ENCODE measurements at regions not wholly inside any gene's neighbourhood (a gene's known extent, or its start where the extent isn't known, plus 50 kb on each side); places are given as distances from the start of the nearest gene placed in this dataset.

DNA sequence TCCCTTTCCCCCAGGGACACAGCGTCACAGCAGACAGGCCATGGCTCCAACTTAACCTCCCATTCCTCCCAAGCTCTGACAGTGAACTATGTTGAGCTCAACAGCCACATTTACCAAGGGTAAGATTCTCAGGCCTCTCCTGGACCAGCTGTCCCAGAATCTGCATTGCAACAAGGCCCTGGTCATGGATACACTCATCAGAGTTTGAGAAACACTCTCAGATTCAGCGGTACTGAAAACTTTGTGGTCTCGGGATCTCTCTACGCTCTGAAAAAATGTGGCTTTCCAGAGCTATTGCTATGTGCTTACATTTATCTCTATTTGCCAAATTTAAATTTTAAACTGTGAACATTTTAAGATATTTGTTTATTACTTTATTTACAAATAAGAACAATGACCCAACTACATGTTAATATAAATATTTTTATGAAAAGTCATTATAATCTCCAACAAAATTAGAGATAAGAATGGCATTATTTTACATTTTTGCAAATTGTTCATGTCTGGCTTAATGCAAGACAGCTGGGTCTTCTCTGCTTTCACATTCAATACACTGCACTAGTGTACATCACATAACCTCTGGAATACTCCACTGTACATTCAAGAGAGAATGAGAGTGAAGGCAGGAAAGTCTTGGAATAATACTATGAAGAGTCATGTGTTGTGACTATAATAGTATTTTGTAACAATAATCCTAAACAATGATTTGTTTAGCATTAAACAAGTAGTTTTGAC is 190.9 kb upstream of the PITRM1 start:
- no peak for FAIRE-seq

DNA sequence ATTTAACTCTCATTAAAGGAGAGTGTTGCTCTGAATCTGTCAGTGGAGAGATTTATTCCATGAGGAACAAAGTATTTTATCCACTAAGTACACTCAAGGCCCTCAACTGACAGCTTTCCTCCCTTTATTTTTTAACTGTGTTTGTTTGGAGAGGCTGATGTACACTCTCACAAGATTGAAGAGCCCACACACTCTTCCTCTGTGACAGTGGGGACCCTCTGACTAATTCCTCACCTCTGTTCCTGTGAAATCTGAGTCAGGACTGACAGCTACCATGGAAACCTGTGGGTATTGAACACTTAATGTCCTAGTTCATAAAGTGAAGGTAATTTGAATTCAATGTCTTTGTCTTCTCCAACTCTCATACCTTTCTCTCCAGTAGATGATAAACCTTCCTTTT is 189.8 kb upstream of the PITRM1 start:
- no peak for FAIRE-seq

DNA sequence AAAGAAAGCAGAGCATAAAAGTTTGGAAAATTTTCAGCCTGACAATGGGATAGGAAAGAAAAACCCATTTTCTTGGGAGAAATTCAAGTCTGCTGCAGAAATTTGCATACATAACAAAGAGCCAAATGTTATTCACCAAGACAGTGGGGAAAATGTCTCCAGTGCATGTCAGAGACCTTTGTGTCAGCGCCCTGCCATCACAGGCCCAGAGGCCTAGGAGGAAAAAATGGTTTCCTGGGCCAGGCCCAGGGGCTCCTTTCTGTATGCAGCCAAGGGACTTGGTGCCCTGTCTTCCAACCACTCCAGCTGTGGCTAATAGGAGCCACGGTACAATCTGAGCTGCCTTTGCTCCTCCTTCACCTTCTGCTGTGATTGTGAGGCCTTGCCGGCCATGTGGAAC is 189.1 kb upstream of the PITRM1 start:
- no peak for FAIRE-seq

DNA sequence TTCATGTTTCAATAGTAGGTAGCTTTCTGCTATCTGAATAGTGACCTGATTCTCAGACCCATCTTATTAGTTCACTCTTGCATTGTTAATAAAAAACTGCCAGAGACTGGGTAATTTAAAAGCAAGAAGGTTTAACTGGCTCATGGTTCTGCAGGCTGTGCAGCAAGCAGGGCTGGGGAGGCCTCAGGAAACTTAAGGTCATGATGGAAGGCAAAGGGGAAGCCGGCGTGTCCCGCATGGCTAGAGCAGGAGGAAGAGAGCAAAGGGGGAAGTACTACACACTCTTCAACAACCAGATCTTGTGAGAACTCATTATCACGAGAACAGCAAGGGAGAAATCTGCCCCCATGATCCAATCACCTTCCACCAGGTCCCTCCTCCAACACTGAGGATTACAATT is 185.2 kb upstream of the PITRM1 start:
- no peak for FAIRE-seq

DNA sequence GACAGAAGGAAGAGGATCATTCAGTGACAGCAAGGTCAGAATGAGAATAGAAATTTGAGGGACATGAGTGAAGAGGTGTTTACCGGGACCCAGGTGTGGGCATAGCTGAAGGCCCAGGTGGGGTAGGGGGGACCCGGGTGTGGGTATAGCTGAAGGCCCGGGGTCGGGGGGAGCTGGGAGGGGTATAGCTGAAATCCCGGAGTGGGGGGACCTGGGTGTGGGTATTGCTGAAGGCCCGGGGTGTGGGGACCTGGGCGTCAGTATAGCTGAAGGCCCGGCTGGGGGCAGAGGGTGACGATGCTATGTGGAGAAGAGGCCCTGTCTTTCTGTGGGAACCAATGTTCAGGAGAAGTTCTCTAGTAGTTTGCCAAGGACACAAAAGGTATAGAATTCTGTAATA is 183.0 kb upstream of the PITRM1 start:
- no peak for FAIRE-seq

DNA sequence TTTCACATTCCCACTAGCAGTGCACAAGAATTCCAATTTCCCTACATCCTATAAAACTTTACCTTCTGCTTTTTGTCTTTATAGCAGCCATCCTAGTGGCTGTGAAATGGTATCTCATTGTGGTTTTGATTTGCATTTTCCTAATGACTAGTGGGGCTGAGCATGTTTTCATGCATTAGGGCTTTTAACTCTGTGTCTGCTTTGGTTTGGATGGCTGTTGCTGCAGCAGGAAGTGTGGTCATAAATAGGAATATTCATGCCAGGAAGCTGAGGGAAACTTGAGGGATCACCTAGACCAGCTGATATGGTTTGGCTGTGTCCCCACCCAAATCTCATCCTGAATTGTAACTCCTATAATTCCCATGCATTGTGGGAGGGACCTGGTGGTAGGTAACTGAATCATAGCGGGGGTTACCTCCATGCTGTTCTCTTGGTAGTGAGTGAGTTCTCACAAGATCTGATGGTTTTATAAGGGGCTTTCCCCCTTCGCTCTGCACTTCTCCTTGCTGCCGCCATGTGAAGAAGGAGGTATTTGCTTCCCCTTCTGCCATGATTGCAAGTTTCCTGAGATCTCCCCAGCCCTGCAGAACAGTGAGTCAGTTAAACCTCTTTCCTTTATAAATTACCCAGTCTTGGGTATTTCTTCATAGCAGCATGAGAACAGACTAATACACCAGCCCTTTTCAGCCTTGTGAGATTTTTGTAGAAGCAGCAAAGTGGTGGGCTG is 181.8 kb upstream of the PITRM1 start:
- FAIRE-seq = no peak

DNA sequence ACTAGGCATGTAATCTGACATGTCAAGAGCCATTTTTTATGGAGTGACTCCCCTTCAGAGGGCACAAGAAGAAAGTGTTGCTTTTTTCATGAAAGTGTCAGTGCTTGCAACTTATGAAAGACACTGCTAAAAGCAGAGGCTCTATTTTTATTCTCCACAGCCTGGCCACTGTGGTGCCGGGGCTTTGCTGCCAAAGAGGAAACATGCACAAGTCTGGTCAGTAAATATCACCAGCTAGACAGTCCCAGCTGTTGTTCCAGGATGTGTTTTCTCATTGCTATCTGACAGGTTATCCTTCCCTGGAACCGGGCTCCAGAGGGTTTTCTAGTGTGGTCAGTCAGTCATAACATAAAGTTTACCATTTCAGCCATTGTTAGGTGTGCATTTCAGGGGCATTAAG is 180.7 kb upstream of the PITRM1 start:
- no peak for FAIRE-seq

DNA sequence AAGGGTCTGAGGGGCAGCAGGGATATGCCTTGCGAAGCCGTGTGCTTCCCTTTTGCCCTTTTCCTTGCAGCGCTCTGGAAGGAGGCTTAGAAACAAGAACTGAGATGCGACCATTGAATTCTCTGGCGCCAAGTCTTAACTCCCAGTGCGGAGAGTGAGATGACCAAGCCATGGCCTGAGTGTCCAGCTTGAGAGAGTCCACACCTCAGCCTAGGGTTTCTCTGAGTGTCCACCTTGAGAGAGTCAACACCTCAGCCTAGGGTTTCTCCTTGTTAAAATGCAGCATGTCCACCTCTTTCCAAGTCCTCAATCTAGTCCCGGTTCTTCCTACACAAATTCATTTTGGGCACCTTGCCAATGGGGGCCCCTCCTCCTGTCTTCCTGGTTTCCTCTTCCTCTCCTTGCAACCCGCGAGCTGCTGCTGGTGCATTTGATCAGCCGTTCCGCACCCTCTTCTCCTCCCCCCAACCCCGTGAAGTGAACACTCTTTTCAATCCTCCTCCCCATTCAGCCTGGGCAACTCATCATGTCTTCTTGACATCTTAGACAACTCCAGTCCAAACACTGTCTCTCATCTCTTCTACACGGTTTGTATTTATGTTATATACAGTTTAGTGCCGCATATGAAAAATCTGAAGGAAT is 178.2 kb upstream of the PITRM1 start:
- no peak for FAIRE-seq

DNA sequence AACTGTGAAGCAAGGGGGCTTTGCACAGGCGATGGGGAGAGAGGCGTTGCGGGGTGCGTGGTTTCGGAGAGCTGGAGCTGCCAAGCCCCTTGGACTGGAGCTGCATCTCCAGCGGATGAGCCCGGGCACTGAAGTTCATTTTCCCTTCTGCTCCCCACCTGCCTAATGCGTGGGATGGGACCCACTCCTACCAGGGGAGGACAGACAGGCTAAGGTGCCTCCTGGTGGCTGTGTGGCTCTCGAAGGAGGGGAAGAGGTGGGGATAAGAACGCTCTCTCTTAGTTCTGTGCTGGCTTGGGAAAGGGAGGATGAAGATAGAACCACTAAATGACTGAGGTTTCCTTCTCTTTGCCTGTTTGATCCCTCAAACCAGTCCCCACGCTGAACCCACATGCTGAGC is 177.6 kb upstream of the PITRM1 start:
- FAIRE-seq = no peak

DNA sequence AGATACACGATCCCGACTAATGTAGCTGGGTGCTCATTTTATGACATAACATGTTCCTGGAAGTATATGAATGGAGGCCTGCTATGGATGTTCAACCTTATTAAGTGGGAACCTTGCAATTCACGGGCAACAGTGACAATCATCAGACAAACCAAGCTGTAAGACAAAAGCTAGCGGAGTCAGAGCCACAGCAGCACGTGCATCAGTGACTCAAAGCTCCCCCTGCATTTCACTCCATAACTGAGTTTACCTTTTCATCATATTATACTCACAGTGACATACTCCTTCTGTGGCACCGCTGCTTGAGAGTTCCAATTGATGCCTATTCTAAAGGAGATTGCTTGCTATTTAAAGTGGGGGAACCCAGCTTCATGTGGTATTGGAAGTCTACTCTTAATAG is 176.0 kb upstream of the PITRM1 start:
- no peak for FAIRE-seq

DNA sequence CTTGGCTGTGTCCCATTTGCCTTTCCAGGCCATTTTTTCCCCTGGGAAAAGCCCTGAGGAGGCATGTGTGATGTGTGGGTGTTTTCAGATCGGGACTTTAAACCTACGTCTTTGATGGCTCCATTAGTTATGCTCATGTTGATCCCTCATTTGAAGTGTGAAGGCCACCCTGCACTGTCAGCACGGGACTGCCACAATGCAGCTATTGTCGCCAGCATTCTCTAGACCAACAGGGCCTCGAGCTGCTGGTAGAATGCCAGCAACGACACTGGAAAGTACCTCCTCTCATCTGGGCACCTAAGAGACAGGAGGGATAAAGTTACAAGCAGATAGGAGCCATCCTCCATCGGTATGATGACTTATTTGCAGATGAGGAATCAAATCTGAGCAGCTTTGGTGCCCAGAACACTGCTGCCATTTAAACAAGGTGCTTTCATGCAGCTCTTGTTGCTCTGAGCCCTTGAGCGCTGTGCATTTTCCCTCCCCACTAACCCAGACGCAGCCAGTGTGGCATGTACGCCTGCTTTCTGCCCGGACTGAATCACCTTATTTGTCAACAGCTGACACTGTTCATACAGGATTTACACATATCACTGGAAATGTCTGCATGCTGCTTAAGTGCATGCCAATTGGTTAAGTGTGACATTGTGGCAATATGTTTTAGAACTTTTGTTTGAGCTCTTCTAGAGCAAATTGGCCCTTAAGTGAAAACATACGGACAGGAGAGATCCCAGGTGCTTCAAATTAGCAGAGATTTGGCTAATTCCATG is 175.0 kb upstream of the PITRM1 start:
- no peak for FAIRE-seq

DNA sequence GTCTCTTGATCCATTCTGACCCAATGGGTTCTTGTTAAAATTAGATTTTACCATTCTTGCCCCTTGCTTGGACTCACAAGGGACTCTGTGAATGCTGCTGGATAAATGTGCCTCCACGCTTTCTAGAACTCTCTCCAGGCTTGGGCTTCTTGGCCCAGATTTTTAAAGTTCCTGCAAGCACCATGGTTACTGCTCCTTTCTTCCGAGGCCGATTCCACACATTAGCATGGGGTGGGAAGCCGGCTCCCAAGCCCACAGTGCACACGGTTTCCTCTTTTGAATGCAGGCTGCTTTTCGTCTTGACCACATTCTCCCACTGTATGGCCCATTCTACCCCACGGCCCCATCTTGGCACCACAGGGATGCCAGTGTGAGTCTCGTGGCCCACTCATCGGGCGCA is 174.3 kb upstream of the PITRM1 start:
- no peak for FAIRE-seq

DNA sequence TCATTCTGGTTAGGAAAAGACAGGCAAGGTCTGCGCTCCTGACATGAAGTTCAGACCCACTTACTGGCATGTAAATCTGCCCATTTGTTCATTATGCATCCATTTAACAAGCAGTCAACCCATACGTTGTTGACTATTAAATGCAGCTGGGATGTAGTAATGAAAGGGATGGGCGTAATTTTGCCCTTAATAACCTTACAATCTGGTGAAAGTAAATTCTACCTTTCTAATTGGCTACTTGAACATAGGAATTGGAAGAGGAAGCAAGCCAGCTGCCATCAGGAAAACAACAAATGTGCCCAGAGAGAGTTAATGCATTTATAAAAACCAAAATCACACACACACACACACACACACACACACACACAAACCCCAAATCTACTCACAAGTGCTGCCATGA is 170.2 kb upstream of the PITRM1 start:
- FAIRE-seq = no peak

DNA sequence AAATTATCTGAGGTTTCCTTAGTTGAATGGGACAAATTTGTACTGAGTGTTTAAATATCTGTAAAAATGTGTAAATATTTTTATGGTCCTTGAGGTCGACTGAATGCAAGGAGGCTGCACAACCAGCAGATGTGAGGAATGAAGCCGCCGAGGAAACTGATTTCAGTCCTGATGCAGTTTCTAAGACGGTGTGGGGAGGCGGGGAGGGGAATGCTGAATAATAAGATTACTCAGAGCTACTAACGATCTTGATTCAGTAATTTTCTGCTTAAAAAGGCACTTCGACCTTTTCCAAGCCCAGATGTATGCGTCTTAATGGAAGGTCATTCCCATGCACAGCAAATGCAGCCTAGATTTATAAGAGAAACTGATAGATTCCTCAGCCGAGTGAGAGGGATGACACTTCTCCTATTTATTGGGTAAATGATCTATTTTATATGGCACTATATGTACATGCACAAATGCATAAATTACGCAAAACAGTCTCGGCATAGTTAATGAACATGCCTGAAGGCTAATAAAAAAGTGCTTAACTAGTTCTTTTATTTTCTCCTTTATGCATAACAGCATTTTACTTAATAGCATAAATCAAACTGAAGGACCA is 167.6 kb upstream of the PITRM1 start:
- no peak for FAIRE-seq

DNA sequence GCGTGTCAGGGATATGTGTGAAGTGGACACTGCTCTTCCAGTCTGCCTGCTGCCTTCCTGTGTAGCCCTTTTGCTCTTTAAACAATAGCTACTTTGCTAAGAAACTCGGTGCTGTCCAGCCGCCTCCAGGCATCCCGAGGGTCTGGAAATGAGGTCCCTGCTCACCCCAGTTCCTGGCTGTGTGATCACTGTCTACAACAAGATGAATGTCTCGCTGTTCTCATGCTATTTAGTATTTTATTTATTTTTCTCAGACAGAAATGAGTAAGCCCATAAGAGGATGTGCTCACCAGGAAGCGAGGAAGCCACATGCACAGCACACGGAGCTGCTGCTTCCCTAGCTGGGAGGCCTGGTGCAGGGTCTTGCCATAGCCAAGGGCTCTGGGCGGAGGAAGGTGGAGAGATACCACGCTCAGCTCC is 167.0 kb upstream of the PITRM1 start:
- no peak for FAIRE-seq

DNA sequence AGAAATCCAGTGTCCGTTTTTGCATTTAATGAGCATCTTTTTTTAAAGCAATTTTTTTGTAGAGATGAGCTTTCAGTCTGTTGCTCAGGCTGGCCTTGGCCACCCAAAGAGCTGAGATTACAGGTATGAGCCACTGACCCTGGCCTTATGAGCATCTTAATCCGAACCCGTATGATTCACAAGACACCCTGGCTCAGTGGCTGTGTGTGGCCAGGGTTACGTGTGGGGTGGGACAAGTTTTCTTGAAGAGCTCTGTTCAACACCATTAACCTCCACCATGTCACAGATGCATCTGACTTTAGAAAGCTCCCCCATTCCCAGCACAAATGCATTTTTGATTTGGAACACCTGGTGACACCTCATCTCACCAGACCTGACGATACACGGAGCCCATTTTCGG is 166.5 kb upstream of the PITRM1 start:
- FAIRE-seq = no peak

DNA sequence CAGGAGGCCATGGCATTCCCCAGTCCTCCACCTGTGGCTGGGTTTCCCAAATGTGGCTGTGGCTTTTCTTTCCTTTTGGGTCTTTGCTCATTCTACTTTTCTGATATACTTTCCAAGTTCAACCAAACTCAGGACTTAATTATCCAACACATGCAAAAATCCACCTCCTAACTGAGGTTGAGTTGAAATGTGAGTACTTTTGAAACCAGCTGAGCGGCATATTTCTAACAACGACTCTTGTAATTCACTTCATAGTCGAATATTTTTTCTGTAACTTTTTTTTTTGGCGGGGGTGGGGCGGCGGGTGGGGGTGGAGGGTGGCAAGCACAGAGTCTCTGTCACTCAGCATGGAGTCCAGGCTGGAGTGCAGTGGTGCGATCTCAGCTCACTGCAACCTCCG is 165.2 kb upstream of the PITRM1 start:
- FAIRE-seq = no peak

DNA sequence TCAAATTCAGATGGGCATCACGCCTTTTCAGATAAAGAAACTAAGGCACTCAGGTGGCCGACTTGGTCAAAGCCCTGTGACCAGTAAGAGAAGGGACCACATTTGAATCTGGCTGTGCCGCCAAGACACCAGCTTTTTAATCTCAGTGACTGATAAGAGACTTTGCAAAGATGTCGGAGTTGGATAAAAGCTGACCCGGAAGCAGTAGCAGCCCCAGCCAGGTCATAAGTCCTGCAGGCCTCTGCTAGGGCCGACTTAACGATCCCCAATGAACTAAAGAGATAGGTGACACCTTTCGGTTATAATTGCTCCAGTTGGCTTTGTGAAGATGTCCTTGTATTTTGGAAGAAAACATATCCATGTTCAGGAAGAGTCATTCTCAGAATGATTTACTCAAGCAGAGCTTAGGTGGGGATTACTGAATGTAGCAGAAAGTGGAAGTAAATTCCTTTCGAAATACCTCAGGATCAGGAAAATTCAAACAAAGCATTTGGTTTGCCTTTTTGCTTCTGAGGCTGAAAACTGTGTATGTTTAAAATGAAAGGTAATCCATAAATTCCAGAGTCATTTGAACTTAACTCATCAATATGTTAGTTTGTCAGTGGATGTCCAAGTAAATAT is 164.2 kb upstream of the PITRM1 start:
- no peak for FAIRE-seq

DNA sequence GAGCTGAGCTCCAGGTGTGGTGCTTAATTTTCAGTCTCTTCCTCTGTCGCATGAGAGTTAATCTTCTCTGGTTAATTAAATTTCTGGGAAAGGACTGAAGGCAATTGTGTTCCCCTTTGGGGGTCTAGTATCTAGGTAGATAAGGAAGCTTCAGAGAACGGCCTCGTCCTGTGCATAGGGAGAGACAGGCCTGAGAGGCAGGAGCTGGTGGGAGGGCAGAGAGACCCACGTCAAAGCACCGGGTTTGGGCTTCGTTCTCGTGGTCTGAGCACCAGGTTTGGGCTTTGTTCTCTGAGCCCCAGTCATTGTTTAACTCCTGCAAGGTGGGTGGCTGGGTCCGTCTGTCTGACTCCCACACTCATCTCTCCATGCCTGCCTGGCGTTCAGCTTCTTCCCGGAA is 160.8 kb upstream of the PITRM1 start:
- no peak for FAIRE-seq

DNA sequence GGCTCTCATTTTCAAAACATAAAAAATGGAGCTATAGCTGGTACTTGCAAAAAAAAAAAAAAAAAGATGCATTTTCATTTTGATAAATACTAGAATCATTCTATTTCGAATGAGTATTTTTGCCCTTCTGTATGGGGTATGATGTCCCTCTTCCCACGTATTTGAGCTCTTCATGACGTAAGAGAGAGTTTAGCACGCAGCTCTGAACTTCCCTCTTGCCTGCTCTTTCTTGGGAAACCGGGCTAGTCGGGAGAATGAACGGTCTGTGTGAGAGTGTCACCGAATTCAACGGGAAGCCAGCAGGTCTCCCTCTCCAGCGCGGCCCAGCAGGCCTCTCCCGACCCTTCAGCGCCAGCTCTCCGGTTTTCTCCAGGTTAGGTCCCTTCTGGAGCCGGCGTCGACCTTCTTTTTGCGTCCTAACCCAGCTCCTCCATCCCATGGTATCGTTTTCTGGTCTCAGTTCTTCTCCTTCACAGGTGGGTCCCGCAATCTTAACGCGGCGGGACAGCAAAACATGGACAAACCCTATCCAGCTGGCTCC is 159.2 kb upstream of the PITRM1 start:
- no peak for FAIRE-seq

DNA sequence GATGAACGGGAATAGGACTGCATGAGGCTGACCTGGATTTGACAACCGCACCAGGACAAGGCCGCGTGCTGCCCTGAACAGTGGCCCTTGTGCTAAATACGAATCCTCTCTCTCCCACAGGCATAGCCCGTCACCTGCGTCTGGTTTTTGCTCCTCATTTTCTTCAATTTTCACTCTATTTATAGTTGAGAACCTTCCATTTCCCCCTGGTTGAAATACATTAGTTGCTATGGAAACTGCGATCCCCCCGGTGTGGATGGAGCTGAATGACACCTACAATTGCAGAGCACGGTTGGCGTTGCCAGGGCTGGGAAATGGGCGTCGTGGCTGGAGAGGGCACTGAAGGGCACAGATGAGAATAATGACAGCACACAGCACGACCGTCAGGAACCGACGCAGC is 158.6 kb upstream of the PITRM1 start:
- no peak for FAIRE-seq

DNA sequence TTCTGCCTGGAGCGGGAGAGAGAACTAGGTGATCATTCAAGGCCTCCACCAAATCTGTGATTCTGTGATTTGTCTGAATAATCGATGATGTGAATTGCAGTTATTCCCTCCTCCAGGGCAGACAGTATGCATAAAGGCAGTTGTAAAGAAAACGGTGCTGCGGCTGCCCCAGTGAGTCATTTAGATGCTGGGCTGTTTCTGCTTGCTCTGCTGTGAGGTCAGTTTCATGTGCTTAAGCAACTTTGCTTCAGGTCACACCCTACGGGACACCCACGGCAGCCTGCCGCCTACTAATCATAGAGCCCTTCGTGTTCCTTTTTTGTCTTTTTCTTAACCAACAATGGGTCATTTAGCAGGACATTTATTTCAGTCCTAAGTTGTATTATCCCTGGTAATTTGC is 158.1 kb upstream of the PITRM1 start:
- FAIRE-seq = no peak
